ENCODE measurements at regions not wholly inside any gene's neighbourhood (a gene's known extent, or its start where the extent isn't known, plus 50 kb on each side); places are given as distances from the start of the nearest gene placed in this dataset.
"Not testable (repeated sequence)": the region's sequence is repeated elsewhere in the genome, so short reads cannot be mapped to it uniquely, and the experiment has no call there.

DNA sequence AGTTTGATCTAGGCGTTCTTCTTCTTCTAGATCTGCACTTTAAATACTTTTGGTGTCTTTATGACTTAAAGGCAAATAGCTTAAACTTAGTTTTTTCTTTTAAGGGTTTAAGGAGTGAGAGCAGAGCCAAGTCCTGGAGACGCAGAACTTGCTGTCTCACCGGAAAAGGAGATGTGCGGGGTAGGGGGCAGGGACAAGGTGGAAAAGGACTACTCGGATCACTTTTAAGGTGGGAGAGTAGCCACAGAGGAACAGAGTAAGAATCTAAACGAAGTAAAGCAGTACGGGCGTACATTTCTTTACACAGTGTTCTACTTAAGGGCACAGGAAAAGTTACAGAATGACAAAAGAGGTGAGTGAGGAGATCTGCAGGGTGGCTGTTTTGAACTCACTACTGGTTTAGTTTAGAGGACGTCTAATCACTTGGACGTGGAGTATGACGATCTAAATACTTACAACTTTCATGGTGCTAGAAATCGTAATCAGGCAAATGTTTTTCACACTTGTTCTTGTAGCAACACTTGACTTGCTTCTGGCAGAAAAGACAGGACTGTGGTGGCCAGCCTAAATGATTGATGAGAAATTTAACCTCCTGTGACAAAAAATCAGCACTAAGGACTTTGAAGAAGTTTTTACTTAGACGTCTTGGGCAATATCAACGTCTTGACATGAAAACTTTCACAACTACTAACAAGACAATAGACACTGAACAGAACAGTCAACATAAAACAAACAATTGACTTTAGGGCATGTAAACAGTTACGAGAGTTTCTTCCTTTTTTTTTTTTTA is 127.0 kb downstream of the ART5 start:
- DNase-seq (ENCODE audit: low read depth in 3 of 3, low spot score in 1 of 3) = not testable (repeated sequence)

DNA sequence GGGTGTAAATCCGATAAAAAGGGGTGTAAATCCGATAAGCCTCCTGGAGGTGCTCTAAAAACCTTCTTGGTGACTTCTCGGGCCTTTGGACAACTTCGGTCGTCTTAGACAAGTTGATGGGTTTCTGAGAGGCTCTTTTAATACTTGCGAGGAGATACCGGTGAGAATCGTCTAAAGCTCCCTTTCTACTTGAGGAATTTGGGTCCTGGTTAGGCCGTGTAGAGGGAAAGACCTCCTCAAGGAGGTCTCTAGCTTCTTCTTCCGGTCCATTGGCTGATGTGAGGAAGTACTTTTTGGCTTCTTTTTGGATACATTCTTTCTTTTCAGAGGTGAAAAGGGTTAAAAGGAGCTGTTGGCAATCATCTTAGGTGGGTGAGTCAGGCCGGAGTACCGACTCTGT is 128.5 kb downstream of the ART5 start:
- DNase-seq (ENCODE audit: low read depth in 3 of 3, low spot score in 1 of 3) = not testable (repeated sequence)

DNA sequence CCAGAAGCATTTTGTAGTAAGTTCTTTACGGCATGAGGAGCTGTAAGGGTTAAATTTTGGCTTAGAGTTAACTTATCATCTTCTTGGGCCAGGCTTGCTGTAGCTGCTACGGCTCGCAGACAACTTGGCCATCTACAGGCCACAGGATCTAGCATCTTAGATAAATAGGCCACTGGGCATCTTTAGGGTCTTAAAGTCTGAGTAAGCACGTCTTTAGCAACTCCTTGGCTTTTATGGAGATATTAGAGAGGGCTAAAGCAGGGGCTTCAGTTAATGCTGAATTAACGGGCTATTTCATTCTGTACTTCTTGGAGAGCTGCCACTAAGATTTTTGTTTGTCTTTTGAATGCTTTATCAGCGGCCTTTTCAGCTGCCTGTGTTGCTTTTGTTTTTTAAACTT is 129.0 kb downstream of the ART5 start:
- not testable (repeated sequence) for DNase-seq (ENCODE audit: low read depth in 3 of 3, low spot score in 1 of 3)

DNA sequence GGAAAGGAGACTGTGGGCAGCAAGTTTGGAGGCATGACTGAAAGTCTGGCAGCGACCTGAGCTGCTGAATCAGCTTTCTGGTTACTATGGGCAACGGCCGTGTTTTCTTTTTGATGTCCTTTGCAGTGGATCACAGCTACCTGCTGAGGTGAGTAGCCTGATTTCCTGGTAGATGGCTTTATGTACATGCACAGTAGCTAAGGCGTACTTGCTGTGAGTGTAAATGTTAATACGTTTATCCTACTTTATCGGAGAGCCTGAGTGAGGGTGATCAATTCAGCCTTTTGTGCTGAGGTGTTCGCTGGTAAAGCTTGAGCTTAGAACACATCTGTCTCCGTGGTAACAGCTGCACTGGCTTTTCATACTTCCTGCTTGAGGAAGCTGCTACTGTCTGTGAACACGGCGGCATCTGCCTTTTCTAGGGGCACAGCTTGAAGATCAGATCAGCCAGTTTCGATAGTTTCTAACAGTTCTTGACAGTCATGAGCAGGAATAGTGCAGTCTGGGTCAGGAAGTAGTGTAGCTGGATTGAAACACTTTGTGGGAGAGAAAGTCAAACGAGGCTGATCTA is 129.6 kb downstream of the ART5 start:
- DNase-seq (ENCODE audit: low read depth in 3 of 3, low spot score in 1 of 3) = peak in 2 of 3 donors; percentile 9 to 13

DNA sequence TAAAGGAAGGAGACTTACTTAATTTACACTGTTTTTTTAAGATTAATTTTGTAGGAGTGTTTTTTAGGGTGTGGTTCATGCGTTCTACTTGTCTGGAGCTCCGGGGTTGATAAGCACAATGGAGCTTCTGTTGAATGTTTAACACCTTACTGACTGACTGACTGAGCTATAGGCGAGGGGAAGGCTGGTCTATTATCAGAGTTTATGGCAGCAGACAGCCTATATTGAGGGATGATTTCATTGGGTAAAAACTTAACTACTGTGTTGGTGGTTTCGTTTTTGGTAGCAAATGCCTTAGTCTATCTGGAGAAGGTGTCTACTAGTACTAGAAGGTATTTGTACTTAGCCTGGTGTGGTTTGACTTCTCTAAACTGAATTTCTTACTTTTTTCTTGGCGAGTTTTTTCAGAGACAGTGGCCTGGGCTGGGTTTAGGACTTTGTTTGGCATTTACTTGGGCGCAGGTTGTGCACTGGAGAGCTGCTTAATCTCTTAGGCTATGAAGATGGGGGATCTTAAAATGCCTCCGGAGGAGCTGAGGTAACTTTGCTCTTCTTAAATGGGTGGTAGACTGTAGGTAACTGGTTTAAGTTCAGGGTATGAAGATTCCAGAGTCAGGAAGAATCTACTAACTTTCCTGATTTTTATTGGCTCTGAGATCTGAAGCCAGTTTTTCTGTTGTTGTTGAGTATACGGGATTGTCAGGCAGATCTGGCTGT is 130.2 kb downstream of the ART5 start:
- DNase-seq (ENCODE audit: low read depth in 3 of 3, low spot score in 1 of 3) = not testable (repeated sequence)

DNA sequence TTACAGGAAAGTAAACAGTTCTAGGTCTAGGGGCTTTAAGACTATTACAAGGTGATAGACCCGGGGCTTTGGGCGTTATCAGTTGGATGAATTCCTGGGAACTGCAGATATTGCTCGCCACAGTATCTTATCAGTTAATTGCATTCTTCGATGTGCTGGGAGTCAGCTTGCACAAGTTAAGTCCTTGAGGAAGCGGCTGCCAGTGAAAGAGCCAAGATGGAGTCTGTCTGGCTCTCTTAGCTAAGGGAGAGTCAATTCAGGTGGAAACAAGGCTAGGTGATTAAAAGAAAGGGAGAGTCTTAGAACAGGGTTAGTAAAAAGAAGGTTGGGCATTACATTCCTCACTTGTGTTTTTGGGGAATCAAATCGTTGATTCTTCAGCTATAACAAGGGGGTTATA is 130.6 kb upstream of the ZNF195 start:
- DNase-seq (ENCODE audit: low read depth in 3 of 3, low spot score in 1 of 3) = not testable (repeated sequence)

DNA sequence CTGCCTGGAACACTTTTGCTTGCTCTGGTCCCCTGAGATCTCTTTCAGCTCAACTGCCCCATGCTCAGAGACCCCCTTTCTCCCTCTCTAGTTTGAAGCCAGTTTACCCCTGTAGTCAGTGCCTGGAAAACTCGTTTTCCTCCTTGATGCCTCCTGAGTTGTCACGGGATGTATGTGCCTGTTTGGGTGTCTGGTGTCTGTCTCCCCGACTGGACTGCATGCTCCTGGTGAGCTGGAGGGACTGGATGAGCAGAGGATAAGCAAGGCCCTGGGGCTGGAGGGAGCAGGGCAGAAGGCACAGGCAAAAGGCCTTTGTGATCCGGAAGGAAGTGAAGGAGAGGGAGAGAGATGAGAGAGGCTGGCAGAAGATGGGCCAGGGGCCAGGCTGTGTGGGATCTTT is 120.3 kb upstream of the ZNF195 start:
- DNase-seq (ENCODE audit: low read depth in 3 of 3, low spot score in 1 of 3) = not testable (repeated sequence)

DNA sequence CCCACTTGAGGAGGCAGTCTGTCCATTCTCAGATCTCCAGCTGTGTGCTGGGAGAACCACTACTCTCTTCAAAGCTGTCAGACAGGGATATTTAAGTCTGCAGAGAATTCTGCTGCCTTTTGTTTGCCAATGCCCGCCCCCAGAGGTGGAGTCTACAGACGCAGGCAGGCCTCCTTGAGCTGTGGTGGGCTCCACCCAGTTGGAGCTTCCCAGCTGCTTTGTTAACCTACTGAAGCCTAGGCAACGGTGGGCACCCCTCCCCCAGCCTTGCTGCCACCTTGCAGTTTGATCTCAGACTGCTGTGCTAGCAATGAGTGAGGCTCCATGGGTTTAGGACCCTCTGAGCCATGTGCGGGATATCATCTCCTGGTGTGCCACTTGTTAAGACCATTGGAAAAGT is 119.4 kb upstream of the ZNF195 start:
- not testable (repeated sequence) for DNase-seq (ENCODE audit: low read depth in 3 of 3, low spot score in 1 of 3)

DNA sequence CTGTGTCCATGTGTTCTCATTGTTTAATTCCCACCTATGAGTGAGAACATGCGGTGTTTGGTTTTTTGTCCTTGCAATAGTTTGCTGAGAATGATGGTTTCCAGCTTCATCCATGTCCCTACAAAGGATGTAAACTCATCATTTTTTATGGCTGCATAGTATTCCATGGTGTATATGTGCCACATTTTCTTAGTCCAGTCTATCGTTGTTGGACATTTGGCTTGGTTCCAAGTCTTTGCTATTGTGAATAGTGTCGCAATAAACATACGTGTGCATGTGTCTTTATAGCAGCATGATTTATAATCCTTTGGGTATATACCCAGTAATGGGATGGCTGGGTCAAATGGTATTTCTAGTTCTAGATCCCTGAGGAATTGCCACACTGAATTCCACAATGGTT is 114.2 kb upstream of the ZNF195 start:
- DNase-seq (ENCODE audit: low read depth in 3 of 3, low spot score in 1 of 3) = not testable (repeated sequence)

DNA sequence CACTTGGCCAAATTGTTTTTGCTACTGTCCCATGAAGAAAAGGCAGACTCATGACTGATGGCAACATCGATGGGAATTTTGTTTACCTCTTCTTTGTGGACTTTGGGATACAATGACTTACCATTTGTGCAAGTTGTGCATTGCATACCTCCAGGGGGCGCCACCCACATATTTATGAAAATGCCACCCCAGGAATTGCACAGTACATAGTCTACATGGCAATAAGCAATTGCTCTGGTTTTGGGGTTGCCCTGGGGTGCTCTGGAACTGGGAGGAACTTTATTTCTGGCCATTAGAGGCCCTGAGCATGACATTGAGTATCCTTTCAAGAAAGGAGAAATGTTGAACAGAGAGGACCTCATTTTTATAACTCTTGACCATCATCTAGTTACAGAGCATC is 109.1 kb upstream of the ZNF195 start:
- not testable (repeated sequence) for DNase-seq (ENCODE audit: low read depth in 3 of 3, low spot score in 1 of 3)

DNA sequence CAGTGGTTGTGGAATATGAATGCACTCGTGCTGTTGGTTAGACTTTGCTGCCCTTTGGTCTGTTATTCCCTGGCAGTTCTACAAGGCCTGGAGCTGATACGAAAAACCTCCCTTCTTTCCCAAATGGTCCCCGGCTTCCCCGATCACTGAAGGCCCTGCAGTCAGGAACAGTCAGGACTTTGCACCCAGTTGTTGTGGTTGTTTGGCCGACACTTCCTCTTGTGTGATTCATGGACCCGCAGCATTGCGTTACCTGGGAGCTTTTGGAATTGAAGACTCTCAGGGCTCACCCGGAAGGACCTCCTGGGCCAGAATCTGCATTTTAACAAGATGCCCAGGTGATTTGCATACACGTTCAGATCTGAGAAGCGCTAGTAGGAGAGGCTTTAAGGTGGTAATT is 106.8 kb upstream of the ZNF195 start:
- not testable (repeated sequence) for DNase-seq (ENCODE audit: low read depth in 3 of 3, low spot score in 1 of 3)

DNA sequence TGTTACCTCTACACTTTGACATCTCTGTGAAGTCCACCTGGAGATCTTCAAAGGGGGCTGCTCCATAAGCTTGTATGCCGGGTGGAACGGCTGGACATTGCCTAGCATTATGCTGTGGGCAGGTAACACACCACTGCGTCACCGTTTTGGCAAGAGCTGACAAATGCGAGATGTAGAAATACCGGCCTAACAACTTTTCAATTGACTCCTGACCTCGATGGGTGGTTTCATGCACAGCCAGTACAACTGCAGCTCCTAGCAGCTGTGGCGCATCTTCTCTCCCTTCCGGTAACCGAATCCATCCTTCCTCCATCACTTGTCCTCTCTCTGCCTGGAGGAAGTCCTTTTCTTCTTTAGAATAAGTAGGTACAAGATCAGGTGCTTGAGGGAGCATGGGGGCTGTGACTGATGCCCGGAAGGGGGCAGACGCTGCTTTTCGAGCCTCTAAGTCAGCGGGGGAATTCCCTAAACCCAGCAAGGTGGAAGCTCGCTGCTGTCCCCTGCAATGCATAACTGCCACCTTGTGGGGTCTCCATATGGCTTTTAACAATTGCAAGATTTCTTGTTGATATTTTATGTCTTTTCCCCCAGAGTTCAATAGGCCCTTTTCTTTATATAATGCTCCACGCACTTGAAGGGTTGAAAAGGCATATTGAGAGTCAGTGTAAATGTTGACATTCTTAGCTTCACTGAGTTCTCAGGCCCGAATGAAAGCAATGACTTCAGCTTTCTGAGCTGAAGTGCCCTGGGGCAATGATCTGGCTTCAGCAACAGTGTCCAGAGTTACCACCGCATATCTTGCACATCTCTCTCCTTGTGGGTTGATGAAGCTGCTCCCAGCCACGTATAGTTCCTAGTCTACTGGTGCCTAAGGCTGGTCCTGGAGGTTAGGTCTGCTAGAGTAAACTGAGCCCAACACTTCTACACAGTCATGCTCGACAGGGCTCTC is 98.3 kb upstream of the ZNF195 start:
- DNase-seq (ENCODE audit: low read depth in 3 of 3, low spot score in 1 of 3) = not testable (repeated sequence)

DNA sequence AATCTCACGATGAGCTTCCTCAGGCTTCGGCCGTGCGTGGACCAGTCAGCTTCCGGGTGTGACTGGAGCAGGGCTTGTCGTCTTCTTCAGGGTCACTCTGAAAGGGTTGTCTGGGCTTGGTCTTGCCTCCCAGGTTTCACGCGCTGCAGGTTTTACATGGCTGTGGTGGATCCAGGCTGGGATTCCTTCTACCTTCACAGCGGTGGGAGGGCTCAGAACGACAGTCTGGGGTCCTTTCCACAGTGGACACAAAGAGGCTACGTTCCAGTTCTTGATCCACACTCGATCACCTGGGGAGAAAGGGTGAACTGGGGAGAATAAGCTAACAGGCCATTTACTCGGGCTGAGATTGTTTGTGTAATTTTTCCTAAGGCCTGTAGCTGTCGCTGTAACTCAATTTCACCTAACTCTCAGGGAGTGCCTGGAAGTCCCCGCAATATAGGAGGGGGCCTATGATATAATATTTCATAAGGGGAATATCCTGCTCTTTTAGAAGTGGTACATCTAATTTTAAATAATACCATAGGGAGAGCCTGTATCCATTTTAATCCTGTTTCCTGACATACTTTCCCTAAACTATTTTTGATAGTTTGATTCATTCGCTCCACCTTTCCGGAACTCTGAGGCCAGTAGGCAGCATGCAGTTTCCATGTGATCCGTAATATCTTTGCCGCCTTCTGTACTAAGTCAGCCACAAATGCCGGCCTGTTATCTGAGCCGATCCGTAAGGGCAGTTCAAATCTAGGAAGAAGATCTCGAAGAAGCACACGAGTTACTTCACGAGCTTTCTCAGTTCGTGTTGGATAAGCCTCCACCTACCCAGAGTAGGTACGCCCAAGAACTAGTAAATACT is 97.4 kb upstream of the ZNF195 start:
- DNase-seq (ENCODE audit: low read depth in 3 of 3, low spot score in 1 of 3) = not testable (repeated sequence)

DNA sequence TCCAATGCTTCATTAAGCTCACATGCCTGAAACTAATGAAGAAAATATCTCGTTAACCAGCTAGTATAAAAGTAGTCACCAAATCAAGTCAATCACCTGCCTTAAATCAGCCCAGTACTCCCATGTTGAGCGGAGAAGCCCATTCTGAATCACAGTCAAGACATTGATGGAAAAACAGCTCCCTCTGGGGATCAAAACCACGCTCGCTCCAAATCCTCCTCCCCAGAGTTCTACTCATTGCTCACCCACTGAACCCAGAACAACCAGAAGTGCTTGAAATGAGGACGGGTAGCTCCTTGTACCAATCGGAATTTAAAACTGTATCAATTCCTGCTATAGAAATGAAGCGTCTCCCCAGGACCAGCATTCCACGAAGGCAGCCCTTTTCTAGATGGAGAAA is 90.0 kb upstream of the ZNF195 start:
- DNase-seq (ENCODE audit: low read depth in 3 of 3, low spot score in 1 of 3) = not testable (repeated sequence)

DNA sequence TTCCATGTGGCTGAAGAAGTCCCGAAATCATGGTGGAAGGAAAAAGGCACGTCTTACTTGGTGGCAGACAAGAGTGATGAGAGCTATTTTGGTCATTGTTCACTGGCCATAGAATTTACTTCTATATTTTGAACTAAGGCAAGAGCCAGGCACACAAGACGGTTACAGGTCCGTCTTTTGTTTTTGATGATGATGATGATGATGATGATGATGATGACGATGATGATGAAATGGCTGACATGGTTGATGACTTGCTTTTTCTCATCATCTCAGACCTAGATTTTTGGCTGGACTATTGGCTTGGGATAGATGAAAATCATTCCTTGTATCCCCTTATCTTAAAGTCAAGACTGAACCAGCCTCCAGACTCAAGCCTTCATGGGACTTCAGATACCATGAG is 88.7 kb upstream of the ZNF195 start:
- not testable (repeated sequence) for DNase-seq (ENCODE audit: low read depth in 3 of 3, low spot score in 1 of 3)

DNA sequence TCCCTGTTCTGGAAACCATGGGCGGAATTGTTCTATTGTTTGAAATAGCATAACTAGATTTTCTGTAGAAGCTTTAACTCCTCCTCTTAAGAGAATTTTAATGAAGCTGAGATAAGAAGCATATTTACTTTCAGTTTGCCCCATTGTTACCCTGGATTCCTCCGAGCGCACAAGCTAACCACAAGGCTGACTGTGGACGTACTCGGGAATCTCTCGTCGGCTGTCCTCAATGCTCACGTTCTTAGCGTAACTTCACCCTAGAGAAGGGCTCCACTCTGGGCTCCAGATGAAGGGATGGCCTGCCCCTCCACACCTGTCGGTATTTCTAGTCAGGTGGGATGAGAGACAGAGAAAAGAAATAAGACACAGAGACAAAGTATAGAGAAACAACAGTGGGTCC is 76.7 kb upstream of the ZNF195 start:
- DNase-seq (ENCODE audit: low read depth in 3 of 3, low spot score in 1 of 3) = not testable (repeated sequence)

DNA sequence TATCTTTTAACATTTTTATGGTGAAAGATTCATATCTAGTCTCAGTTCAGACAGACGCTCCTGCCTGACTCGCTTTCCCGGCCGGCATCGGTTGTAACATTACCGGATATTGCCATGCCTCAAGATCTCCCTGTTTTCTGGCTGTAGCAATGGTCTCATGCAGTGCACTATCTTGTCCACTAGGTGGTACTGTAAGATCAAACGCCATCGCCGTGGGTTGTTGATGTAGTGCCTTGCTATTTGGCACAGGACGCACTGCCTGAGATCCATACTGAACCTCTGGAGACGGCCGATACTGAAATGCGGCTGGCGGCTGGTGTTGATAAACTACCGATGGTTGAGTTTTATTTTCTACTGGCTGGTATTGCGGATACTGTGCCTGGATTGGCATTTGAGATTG is 75.9 kb upstream of the ZNF195 start:
- peak in 2 of 3 donors; percentile 5 to 18 for DNase-seq (ENCODE audit: low read depth in 3 of 3, low spot score in 1 of 3)

DNA sequence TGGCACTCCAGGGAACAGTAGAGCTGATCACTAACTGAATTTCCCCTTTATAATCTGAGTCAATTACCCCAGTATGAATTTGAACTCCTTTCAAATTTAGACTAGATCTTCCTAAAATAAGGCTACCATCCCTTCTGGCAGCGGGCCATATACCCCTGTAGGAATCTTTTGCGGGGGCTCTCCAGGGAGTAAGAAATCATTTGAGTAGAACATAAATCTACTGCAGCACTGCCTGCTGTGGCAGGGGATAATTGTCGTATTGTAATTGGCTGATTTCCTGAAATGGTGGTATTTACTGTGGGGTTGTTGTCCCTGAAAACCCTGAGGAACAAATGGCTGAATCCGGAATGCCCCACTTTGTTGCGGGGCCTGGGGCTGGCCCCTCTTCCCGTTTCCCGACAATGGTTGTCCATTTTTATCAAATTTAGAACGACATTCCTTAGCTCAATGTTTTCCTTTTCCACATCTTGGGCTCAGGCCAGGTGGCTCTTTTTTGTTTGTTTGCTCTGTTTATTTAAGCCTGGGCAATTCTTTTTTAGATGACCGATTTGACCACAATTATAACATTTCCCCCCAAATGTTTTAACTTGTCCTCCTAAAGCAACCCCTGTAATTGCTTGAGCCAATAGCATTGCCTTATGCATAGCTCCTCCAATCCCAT is 74.8 kb upstream of the ZNF195 start:
- not testable (repeated sequence) for DNase-seq (ENCODE audit: low read depth in 3 of 3, low spot score in 1 of 3)

DNA sequence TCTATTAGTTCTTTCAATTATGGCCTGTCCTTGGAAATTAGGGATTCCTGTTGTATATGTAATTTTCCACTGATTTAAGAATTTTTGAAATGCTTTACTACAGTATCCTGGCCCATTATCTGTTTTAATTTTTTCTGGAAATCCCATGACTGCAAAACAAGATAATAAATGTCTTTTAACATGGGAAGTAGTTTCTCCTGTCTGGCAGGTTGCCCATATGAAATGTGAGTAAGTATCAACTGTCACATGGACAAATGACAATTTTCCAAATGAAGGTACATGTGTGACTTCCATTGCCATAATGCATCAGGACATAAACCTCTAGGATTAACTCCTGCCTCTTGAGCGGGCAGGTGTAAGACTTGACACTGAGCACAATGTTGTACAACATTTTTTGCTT is 71.9 kb upstream of the ZNF195 start:
- DNase-seq (ENCODE audit: low read depth in 3 of 3, low spot score in 1 of 3) = not testable (repeated sequence)
